H1 (cell line): ENCODE measurements at regions not wholly inside any gene's neighbourhood (a gene's known extent, or its start where the extent isn't known, plus 50 kb on each side); places are given as distances from the start of the nearest gene placed in this dataset.

Source experiments
- BRCA1 ChIP-seq: IDR thresholded peaks from 2 replicates; pipeline ENCODE4 v1.6.1; 2012; ENCODE audit warnings: low read depth, low read length, improper control_type of control experiment
- CEBPB ChIP-seq: IDR thresholded peaks from 2 replicates; pipeline ENCODE4 v1.6.1; 2012; ENCODE audit warnings: low read depth, low read length
- CTCF ChIP-seq, 3 experiments: IDR thresholded peaks; 1 replicate in 2 of 3; 2 replicates in 1 of 3; pipeline versions ENCODE4 v1.5.1 to v1.6.1; 2011; ENCODE audit warnings: low read length in 3 of 3, mild to moderate bottlenecking in 3 of 3, inconsistent platforms in 2 of 3, low read depth in 1 of 3, moderate library complexity in 1 of 3; ENCODE audit not compliant: insufficient read depth in 1 of 3; ENCODE audit errors: control extremely low read depth in 1 of 3
- EGR1 ChIP-seq: IDR thresholded peaks from 2 replicates; pipeline ENCODE4 v1.6.1; 2011; ENCODE audit warnings: low read depth, low read length, borderline replicate concordance
- JUND ChIP-seq: IDR thresholded peaks from 2 replicates; pipeline ENCODE4 v1.6.1; 2011; ENCODE audit warnings: mild to moderate bottlenecking, improper control_type of control experiment, low read length
- RNF2 ChIP-seq: fragments of 200-900, 300-1000 bp; sonication (generic); IDR thresholded peaks from 2 replicates; pipeline ENCODE4 v1.7.1; 2016; ENCODE audit warnings: borderline replicate concordance, low read depth, mild to moderate bottlenecking, antibody characterized with exemption, low read length; ENCODE audit not compliant: poor library complexity, severe bottlenecking; ENCODE audit errors: missing control alignments
- SUZ12 ChIP-seq: fragments of 200-600 bp; sonication (generic); IDR thresholded peaks from 2 replicates; pipeline ENCODE4 v1.6.1; 2012; ENCODE audit warnings: mild to moderate bottlenecking, inconsistent platforms, low read length, moderate library complexity, mixed read lengths

GRCh38 chr11:37378958-37379357 lies 780.9 kb upstream of the RAG2 start:
- TF ChIP-seq RNF2 (no peak), JUND (no peak), BRCA1 (no peak), CTCF (IDR thresholded peaks at IDR 0.05; ENCODE audit: control extremely low read depth in 1 of 3, insufficient read depth in 1 of 3, low read depth in 1 of 3, low read length in 3 of 3) (no peak), SUZ12 (no peak), CEBPB (no peak), EGR1 (no peak)
